Endodermal cell (in vitro differentiated cells): ENCODE measurements at regions not wholly inside any gene's neighbourhood (a gene's known extent, or its start where the extent isn't known, plus 50 kb on each side); places are given as distances from the start of the nearest gene placed in this dataset.

Experiments used
- DNase-seq: peaks from one replicate; pipeline ENCODE4 v3.0.0-alpha.2; 2017
- H3K27ac ChIP-seq: 2 replicates; pipeline ENCODE4 v1.5.1; 2013; ENCODE audit warnings: mild to moderate bottlenecking, low read depth, low read length, moderate library complexity
- H3K27me3 ChIP-seq: 2 replicates; pipeline ENCODE4 v1.6.1; 2013; ENCODE audit warnings: mild to moderate bottlenecking, low read length, moderate library complexity; ENCODE audit not compliant: insufficient read depth, control insufficient read depth, poor library complexity, severe bottlenecking
- H3K36me3 ChIP-seq: 2 replicates; pipeline ENCODE4 v1.7.0; 2013; ENCODE audit warnings: mild to moderate bottlenecking, low read length, moderate library complexity; ENCODE audit not compliant: control insufficient read depth, insufficient read depth
- H3K4me1 ChIP-seq: one replicate; pipeline ENCODE4 v1.7.0; 2013; ENCODE audit warnings: low read length; ENCODE audit not compliant: control insufficient read depth, insufficient read depth
- H3K4me3 ChIP-seq: 2 replicates; pipeline ENCODE4 v1.5.1; 2013; ENCODE audit warnings: mild to moderate bottlenecking, low read length, moderate library complexity
- H3K9ac ChIP-seq: 2 replicates; pipeline ENCODE4 v1.6.1; 2013; ENCODE audit warnings: mild to moderate bottlenecking, low read length, moderate library complexity; ENCODE audit not compliant: poor library complexity, severe bottlenecking; ENCODE audit errors: extremely low read depth
- H3K9me3 ChIP-seq: 2 replicates; pipeline ENCODE4 v1.6.1; 2013; ENCODE audit warnings: mild to moderate bottlenecking, low read length, moderate library complexity; ENCODE audit not compliant: control insufficient read depth
- H3K27ac Mint-ChIP-seq: 2 replicates; pipeline ENCODE4 v1.8.0; 2020; ENCODE audit warnings: mixed read lengths
- H3K27me3 Mint-ChIP-seq: 2 replicates; pipeline ENCODE4 v1.8.0; 2021; ENCODE audit warnings: mild to moderate bottlenecking, mixed read lengths; ENCODE audit not compliant: insufficient read depth
- H3K36me3 Mint-ChIP-seq: 2 replicates; pipeline ENCODE4 v1.8.0; 2020; ENCODE audit warnings: low read depth, mixed read lengths
- H3K4me1 Mint-ChIP-seq: 2 replicates; pipeline ENCODE4 v1.8.0; 2020; ENCODE audit warnings: mixed read lengths
- H3K4me3 Mint-ChIP-seq: 2 replicates; pipeline ENCODE4 v1.8.0; 2020; ENCODE audit warnings: mild to moderate bottlenecking, moderate library complexity, mixed read lengths
- H3K9me3 Mint-ChIP-seq: 2 replicates; pipeline ENCODE4 v1.8.0; 2020; ENCODE audit warnings: mild to moderate bottlenecking, mixed read lengths
- WGBS, 2 experiments: methylation state at CpG; one replicate each; pipeline versions ENCODE4 v1.1.5 to v1.1.7; 2013; ENCODE audit warnings: missing lambda C conversion rate in 2 of 2, mixed read lengths in 1 of 2; ENCODE audit not compliant: insufficient coverage in 1 of 2, insufficient read length in 1 of 2; 5-methylcytosine and 5-hydroxymethylcytosine counted together
- TF ChIP-seq, protein P1 (sequence below): fragments of 200-600 bp; sonication (generic); conservative IDR thresholded peaks from 2 replicates; pipeline ENCODE4 v1.5.0; 2021; ENCODE audit warnings: antibody characterized with exemption, mild to moderate bottlenecking

GRCh38 chr2:238566001-238566645 is 139.4 kb downstream of the ASB1 start:
- no peaks in the 10 kb centered on the region for H3K4me1 ChIP-seq
- Mint-ChIP-seq H3K27ac (no peak overlapping the region), H3K9me3 (no peaks in the 10 kb centered on the region), H3K4me3 (no peak overlapping the region), H3K4me1 (no peaks in the 10 kb centered on the region), H3K27me3 (no peaks in the 10 kb centered on the region), H3K36me3 (no peaks in the 10 kb centered on the region)
- H3K27ac ChIP-seq: no peak overlapping the region
- H3K4me3 ChIP-seq: no peak overlapping the region
- no peaks in the 10 kb centered on the region for H3K27me3 ChIP-seq
- no peak overlapping the region for H3K9ac ChIP-seq
- 92 to 97% methylated on average over 4 to 16 of the region's 16 CpGs for WGBS, 2 experiments
- H3K9me3 ChIP-seq: no peaks in the 10 kb centered on the region
- DNase-seq: no peak
- H3K36me3 ChIP-seq: no peaks in the 10 kb centered on the region
- TF ChIP-seq, protein P1, sequence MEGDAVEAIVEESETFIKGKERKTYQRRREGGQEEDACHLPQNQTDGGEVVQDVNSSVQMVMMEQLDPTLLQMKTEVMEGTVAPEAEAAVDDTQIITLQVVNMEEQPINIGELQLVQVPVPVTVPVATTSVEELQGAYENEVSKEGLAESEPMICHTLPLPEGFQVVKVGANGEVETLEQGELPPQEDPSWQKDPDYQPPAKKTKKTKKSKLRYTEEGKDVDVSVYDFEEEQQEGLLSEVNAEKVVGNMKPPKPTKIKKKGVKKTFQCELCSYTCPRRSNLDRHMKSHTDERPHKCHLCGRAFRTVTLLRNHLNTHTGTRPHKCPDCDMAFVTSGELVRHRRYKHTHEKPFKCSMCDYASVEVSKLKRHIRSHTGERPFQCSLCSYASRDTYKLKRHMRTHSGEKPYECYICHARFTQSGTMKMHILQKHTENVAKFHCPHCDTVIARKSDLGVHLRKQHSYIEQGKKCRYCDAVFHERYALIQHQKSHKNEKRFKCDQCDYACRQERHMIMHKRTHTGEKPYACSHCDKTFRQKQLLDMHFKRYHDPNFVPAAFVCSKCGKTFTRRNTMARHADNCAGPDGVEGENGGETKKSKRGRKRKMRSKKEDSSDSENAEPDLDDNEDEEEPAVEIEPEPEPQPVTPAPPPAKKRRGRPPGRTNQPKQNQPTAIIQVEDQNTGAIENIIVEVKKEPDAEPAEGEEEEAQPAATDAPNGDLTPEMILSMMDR: no peak

DNA sequence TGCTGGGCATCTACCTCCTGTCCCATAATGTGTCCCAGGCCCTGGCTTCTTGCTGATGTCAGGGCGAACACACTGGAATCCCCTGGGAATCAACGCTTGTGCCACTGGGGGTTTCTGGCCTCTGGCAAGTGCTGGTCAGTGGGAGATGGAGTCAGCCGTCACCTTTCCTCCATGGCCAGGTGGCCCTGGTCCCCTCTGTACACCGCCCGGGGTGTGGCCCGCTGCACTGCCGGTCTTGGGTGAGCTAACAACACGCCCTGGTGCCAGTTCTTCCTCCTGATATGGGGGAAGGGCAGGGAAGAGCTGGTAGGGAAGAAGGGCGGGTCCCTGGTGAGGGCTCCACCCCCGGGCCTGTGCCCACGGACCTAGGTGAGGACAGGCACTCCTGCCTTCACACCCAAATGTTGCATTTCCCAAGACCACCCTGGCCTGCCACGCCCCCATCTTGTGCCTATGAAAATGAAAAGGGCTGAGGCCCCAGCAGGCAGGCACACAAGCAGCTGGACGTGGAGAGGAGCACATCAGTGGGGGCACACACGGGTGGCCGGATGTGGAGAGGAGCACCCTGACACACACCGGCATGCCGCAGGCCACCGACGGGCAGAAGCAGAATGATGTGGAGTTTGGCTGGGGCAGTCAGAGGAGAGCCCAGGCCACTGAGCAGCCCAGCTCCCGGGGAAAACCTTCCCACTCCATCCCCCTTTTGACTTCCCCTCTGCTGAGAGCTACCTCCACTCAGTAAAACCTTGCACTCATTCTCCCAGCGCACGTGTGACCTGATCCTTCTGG is 140.5 kb downstream of the ASB1 start:
- Mint-ChIP-seq H3K9me3 (no peaks in the 10 kb centered on the region), H3K27me3 (no peaks in the 10 kb centered on the region)
- no peak for DNase-seq

DNA sequence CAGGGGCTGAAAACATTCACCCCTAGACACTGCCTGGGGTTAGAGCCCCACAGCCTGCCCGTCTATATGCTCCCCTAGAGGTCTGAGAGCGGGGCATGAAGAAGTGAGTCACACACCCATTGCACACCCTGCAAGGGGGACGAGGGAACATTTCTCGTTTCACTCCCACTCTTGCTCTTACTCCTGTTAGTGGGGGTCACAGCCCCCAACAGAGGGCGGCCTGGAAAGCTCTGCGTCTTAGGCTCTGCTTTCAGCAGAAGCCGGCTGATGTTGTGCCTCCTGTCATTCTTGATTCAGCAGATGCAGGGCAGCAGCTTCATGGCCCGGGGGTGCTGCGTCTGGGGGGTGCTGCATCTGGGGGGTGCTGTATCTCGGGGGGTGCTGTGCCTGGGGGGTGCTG is 141.3 kb downstream of the ASB1 start:
- no peaks in the 10 kb centered on the region for H3K9me3 ChIP-seq
- no peak for DNase-seq
- no peaks in the 10 kb centered on the region for H3K27me3 Mint-ChIP-seq
- H3K27me3 ChIP-seq: no peaks in the 10 kb centered on the region
- no peaks in the 10 kb centered on the region for H3K9me3 Mint-ChIP-seq
- no peaks in the 10 kb centered on the region for H3K36me3 ChIP-seq
- WGBS, 2 experiments: 78 to 85% methylated on average over 5 to 10 of the region's 10 CpGs
- no peak overlapping the region for H3K4me3 Mint-ChIP-seq
- no peak overlapping the region for H3K4me3 ChIP-seq
- no peak overlapping the region for H3K27ac ChIP-seq
- no peak overlapping the region for H3K9ac ChIP-seq
- H3K27ac Mint-ChIP-seq: no peak overlapping the region
- TF ChIP-seq, protein P1: no peak
- H3K4me1 ChIP-seq: no peaks in the 10 kb centered on the region
- no peaks in the 10 kb centered on the region for H3K4me1 Mint-ChIP-seq
- no peaks in the 10 kb centered on the region for H3K36me3 Mint-ChIP-seq

More for the DNA sequence above, 140.5 kb downstream of the ASB1 start:
- Histone ChIP-seq H3K27me3 (no peaks in the 10 kb centered on the region), H3K36me3 (no peaks in the 10 kb centered on the region), H3K4me1 (no peaks in the 10 kb centered on the region), H3K27ac (no peak overlapping the region), H3K9me3 (no peaks in the 10 kb centered on the region), H3K4me3 (no peak overlapping the region), H3K9ac (no peak overlapping the region)
- H3K4me1 Mint-ChIP-seq: no peaks in the 10 kb centered on the region
- no peak overlapping the region for H3K27ac Mint-ChIP-seq
- TF ChIP-seq, protein P1: no peak
- no peak overlapping the region for H3K4me3 Mint-ChIP-seq
- H3K36me3 Mint-ChIP-seq: no peaks in the 10 kb centered on the region
- 92 to 93% methylated on average over 7 to 22 of the region's 22 CpGs for WGBS, 2 experiments
